Left kidney (tissue), 1 donor: ENCODE measurements at regions not wholly inside any gene's neighbourhood (a gene's known extent, or its start where the extent isn't known, plus 50 kb on each side); places are given as distances from the start of the nearest gene placed in this dataset.

Experiments used
- DNase-seq: peaks from one replicate; pipeline ENCODE4 v3.0.0-alpha.2; 2013

GRCh38 chr3:76972624-76973296, 67.1 kb upstream of the ROBO2 start:
- no peak for DNase-seq

GRCh38 chr3:76976996-76977395, 62.9 kb upstream of the ROBO2 start:
- no peak for DNase-seq

DNA sequence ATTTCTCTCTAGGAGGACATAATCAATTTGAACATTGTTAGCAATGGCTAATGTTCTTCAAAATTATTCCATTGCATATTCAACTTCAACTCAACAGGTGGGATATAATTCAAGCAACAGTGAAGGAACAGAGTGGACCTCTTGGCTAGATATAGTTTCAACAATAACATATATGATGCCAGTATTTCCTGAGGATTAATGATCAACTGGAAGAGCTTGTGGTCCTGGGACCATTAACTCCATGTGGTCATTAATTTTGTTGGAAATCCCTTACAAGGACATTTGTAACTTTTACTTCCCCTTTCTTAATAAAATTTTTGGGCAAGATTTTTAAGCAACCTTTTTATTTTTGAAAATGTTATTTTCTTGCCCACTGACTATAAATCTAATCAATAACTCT, 54.3 kb upstream of the ROBO2 start:
- DNase-seq: no peak

GRCh38 chr3:76986876-76987474, 52.9 kb upstream of the ROBO2 start:
- DNase-seq: no peak
